ENCODE measurements at regions not wholly inside any gene's neighbourhood (a gene's known extent, or its start where the extent isn't known, plus 50 kb on each side); places are given as distances from the start of the nearest gene placed in this dataset.

DNA sequence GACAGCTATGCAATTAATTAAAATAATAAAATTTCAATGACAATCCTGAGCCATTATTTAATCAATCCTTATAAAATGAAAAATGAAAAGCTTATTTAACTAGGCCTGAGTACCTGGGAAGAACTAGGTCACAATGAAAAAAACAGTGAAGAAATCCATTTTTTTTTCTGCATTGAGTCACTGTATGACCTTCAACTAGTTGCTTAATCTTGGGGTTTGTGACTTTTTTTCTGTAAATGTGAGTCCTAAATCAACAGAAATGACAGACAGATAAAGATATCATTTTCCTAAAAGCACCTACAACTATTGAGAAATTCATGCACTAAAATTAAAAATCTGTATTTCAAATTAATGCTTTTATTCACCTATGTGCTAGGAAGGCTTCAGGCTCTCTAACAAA lies 96.8 kb downstream of the TMEM26 start:
- Mint-ChIP-seq H3K9me3 (ENCODE audit: unreplicated experiment) (peaks cover 10% of the 10 kb centered on the region), H3K36me3 (ENCODE audit: unreplicated experiment) (no peaks in the 10 kb centered on the region), H3K4me1 (ENCODE audit: unreplicated experiment) (no peaks in the 10 kb centered on the region), H3K4me3 (ENCODE audit: unreplicated experiment) (no peak overlapping the region), H3K27me3 (ENCODE audit: unreplicated experiment) (peaks cover 18% of the 10 kb centered on the region), H3K27ac (ENCODE audit: unreplicated experiment) (no peak overlapping the region)
- TF ChIP-seq, protein P1, sequence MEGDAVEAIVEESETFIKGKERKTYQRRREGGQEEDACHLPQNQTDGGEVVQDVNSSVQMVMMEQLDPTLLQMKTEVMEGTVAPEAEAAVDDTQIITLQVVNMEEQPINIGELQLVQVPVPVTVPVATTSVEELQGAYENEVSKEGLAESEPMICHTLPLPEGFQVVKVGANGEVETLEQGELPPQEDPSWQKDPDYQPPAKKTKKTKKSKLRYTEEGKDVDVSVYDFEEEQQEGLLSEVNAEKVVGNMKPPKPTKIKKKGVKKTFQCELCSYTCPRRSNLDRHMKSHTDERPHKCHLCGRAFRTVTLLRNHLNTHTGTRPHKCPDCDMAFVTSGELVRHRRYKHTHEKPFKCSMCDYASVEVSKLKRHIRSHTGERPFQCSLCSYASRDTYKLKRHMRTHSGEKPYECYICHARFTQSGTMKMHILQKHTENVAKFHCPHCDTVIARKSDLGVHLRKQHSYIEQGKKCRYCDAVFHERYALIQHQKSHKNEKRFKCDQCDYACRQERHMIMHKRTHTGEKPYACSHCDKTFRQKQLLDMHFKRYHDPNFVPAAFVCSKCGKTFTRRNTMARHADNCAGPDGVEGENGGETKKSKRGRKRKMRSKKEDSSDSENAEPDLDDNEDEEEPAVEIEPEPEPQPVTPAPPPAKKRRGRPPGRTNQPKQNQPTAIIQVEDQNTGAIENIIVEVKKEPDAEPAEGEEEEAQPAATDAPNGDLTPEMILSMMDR (IDR thresholded peaks at IDR 0.05) = no peak
- no peak for DNase-seq (ENCODE audit: extremely low spot score, unreplicated experiment)

GRCh38 chr10:61355211-61355610 lies 98.0 kb downstream of the TMEM26 start:
- H3K9me3 Mint-ChIP-seq (ENCODE audit: unreplicated experiment) = peaks cover 2% of the 10 kb centered on the region
- peaks cover 23% of the 10 kb centered on the region for H3K27me3 Mint-ChIP-seq (ENCODE audit: unreplicated experiment)
- DNase-seq (ENCODE audit: extremely low spot score, unreplicated experiment) = no peak
- H3K27ac Mint-ChIP-seq (ENCODE audit: unreplicated experiment) = no peak overlapping the region
- TF ChIP-seq, protein P1 (IDR thresholded peaks at IDR 0.05) = no peak
- no peaks in the 10 kb centered on the region for H3K4me1 Mint-ChIP-seq (ENCODE audit: unreplicated experiment)
- H3K4me3 Mint-ChIP-seq (ENCODE audit: unreplicated experiment) = no peak overlapping the region
- H3K36me3 Mint-ChIP-seq (ENCODE audit: unreplicated experiment) = no peaks in the 10 kb centered on the region

- H3K4me3 Mint-ChIP-seq (ENCODE audit: unreplicated experiment) = no peak overlapping the region
- no peaks in the 10 kb centered on the region for H3K9me3 Mint-ChIP-seq (ENCODE audit: unreplicated experiment)
- no peaks in the 10 kb centered on the region for H3K4me1 Mint-ChIP-seq (ENCODE audit: unreplicated experiment)
- TF ChIP-seq, protein P1 (IDR thresholded peaks at IDR 0.05) = no peak
- peaks cover 27% of the 10 kb centered on the region for H3K27me3 Mint-ChIP-seq (ENCODE audit: unreplicated experiment)
- H3K27ac Mint-ChIP-seq (ENCODE audit: unreplicated experiment) = no peak overlapping the region
- no peak for DNase-seq (ENCODE audit: extremely low spot score, unreplicated experiment)
- H3K36me3 Mint-ChIP-seq (ENCODE audit: unreplicated experiment) = no peaks in the 10 kb centered on the region
These were observed 98.7 kb downstream of the TMEM26 start for GRCh38 chr10:61354401-61354975.

- Mint-ChIP-seq H3K27me3 (ENCODE audit: unreplicated experiment) (peaks cover 40% of the 10 kb centered on the region), H3K27ac (ENCODE audit: unreplicated experiment) (no peak overlapping the region), H3K4me3 (ENCODE audit: unreplicated experiment) (no peak overlapping the region), H3K4me1 (ENCODE audit: unreplicated experiment) (no peaks in the 10 kb centered on the region), H3K36me3 (ENCODE audit: unreplicated experiment) (no peaks in the 10 kb centered on the region), H3K9me3 (ENCODE audit: unreplicated experiment) (no peaks in the 10 kb centered on the region)
- TF ChIP-seq, protein P1 (IDR thresholded peaks at IDR 0.05) = no peak
- no peak for DNase-seq (ENCODE audit: extremely low spot score, unreplicated experiment)
These were observed 102.4 kb downstream of the TMEM26 start for GRCh38 chr10:61350794-61351193.

GRCh38 chr10:61350068-61350467 lies 103.1 kb downstream of the TMEM26 start:
- TF ChIP-seq, protein P1 (IDR thresholded peaks at IDR 0.05) = no peak
- Mint-ChIP-seq H3K4me1 (ENCODE audit: unreplicated experiment) (no peaks in the 10 kb centered on the region), H3K27me3 (ENCODE audit: unreplicated experiment) (peaks cover 45% of the 10 kb centered on the region), H3K4me3 (ENCODE audit: unreplicated experiment) (no peak overlapping the region), H3K27ac (ENCODE audit: unreplicated experiment) (no peak overlapping the region), H3K9me3 (ENCODE audit: unreplicated experiment) (no peaks in the 10 kb centered on the region), H3K36me3 (ENCODE audit: unreplicated experiment) (no peaks in the 10 kb centered on the region)
- no peak for DNase-seq (ENCODE audit: extremely low spot score, unreplicated experiment)

Measured in osteocyte (in vitro differentiated cells).